Neural progenitor cell (in vitro differentiated cells): ENCODE measurements at regions not wholly inside any gene's neighbourhood (a gene's known extent, or its start where the extent isn't known, plus 50 kb on each side); places are given as distances from the start of the nearest gene placed in this dataset.

Source experiments
- CTCF ChIP-seq: fragments of 200-600 bp; sonication (generic); IDR thresholded peaks from 2 replicates; pipeline ENCODE4 v1.5.1; 2017; ENCODE audit warnings: antibody characterized with exemption, mild to moderate bottlenecking
- EZH2 ChIP-seq: fragments of 200-600 bp; sonication (generic); IDR thresholded peaks from 2 replicates; pipeline ENCODE4 v1.6.1; 2017; ENCODE audit warnings: antibody characterized with exemption, mild to moderate bottlenecking, moderate library complexity

- TF ChIP-seq CTCF (no peak), EZH2 (no peak)
Measured at GRCh38 chr17:72468841-72469240, 348.0 kb downstream of the SOX9 start.
